T-helper 17 cell (primary cell): ENCODE measurements at regions not wholly inside any gene's neighbourhood (a gene's known extent, or its start where the extent isn't known, plus 50 kb on each side); places are given as distances from the start of the nearest gene placed in this dataset.
"Not testable (repeated sequence)": the region's sequence is repeated elsewhere in the genome, so short reads cannot be mapped to it uniquely, and the experiment has no call there.

Source experiments
- ATAC-seq: fragments of 150-1000 bp; cut with Tn5 transposase; 2 replicates; pipeline ENCODE4 v1.10.0; 2021; ENCODE audit warnings: mild to moderate bottlenecking, moderate library complexity
- DNase-seq, 3 donors: peaks; one replicate each; pipeline versions ENCODE4 v3.0.0 to v3.0.0-alpha.2; 2020 to 2021
- H3K9me3 ChIP-seq: one replicate; pipeline ENCODE4 v1.7.0; 2013; ENCODE audit warnings: low read length, mild to moderate bottlenecking; ENCODE audit not compliant: control insufficient read depth, poor library complexity, severe bottlenecking
- H3K27ac Mint-ChIP-seq: one replicate; pipeline ENCODE4 v1.8.0; 2022; ENCODE audit warnings: mild to moderate bottlenecking, moderate library complexity, mixed read lengths
- H3K27me3 Mint-ChIP-seq: one replicate; pipeline ENCODE4 v1.8.0; 2022; ENCODE audit warnings: mixed read lengths
- H3K36me3 Mint-ChIP-seq: one replicate; pipeline ENCODE4 v1.8.0; 2022; ENCODE audit warnings: low read depth, mixed read lengths
- H3K4me1 Mint-ChIP-seq: one replicate; pipeline ENCODE4 v1.8.0; 2022; ENCODE audit warnings: mild to moderate bottlenecking, mixed read lengths
- H3K4me3 Mint-ChIP-seq: one replicate; pipeline ENCODE4 v1.8.0; 2022; ENCODE audit warnings: mild to moderate bottlenecking, moderate library complexity, mixed read lengths

GRCh38 chrX:150201391-150201790 lies 161.7 kb upstream of the MAMLD1 start:
- Mint-ChIP-seq H3K27me3 (no peaks in the 10 kb centered on the region), H3K27ac (no peak overlapping the region), H3K36me3 (no peaks in the 10 kb centered on the region), H3K4me1 (no peaks in the 10 kb centered on the region), H3K4me3 (no peak overlapping the region)
- no peaks in the 10 kb centered on the region for H3K9me3 ChIP-seq
- ATAC-seq, result no peak
- no peak for DNase-seq

GRCh38 chrX:150201841-150202240 lies 161.3 kb upstream of the MAMLD1 start:
- Mint-ChIP-seq H3K27me3 (no peaks in the 10 kb centered on the region), H3K4me3 (no peak overlapping the region), H3K4me1 (no peaks in the 10 kb centered on the region), H3K27ac (no peak overlapping the region), H3K36me3 (no peaks in the 10 kb centered on the region)
- ATAC-seq (no peak), DNase-seq (no peak)
- no peaks in the 10 kb centered on the region for H3K9me3 ChIP-seq

- H3K36me3 Mint-ChIP-seq, result no peaks in the 10 kb centered on the region
Measured at GRCh38 chrX:150202641-150203247, 160.4 kb upstream of the MAMLD1 start.

GRCh38 chrX:150203248-150203645 lies 159.9 kb upstream of the MAMLD1 start:
- H3K9me3 ChIP-seq, result no peaks in the 10 kb centered on the region
- no peak overlapping the region for H3K27ac Mint-ChIP-seq
- no peaks in the 10 kb centered on the region for H3K4me1 Mint-ChIP-seq
- no peaks in the 10 kb centered on the region for H3K36me3 Mint-ChIP-seq
- H3K27me3 Mint-ChIP-seq, result no peaks in the 10 kb centered on the region
- no peak overlapping the region for H3K4me3 Mint-ChIP-seq
- ATAC-seq (no peak), DNase-seq (no peak)

More at GRCh38 chrX:150202641-150203247, 160.4 kb upstream of the MAMLD1 start:
- DNase-seq (no peak), ATAC-seq (no peak)
- Mint-ChIP-seq H3K27me3 (no peaks in the 10 kb centered on the region), H3K4me3 (no peak overlapping the region), H3K4me1 (no peaks in the 10 kb centered on the region), H3K27ac (no peak overlapping the region)
- H3K9me3 ChIP-seq, result no peaks in the 10 kb centered on the region

GRCh38 chrX:150205011-150205410 lies 158.1 kb upstream of the MAMLD1 start:
- no peaks in the 10 kb centered on the region for H3K9me3 ChIP-seq
- H3K27me3 Mint-ChIP-seq, result no peaks in the 10 kb centered on the region
- H3K4me3 Mint-ChIP-seq, result no peak overlapping the region
- no peaks in the 10 kb centered on the region for H3K36me3 Mint-ChIP-seq
- no peak for ATAC-seq
- no peaks in the 10 kb centered on the region for H3K4me1 Mint-ChIP-seq
- H3K27ac Mint-ChIP-seq, result no peak overlapping the region
- no peak for DNase-seq

GRCh38 chrX:150207733-150208132 lies 155.4 kb upstream of the MAMLD1 start:
- H3K36me3 Mint-ChIP-seq, result no peaks in the 10 kb centered on the region
- H3K4me1 Mint-ChIP-seq, result no peaks in the 10 kb centered on the region
- H3K4me3 Mint-ChIP-seq, result no peak overlapping the region
- no peaks in the 10 kb centered on the region for H3K27me3 Mint-ChIP-seq
- no peak for DNase-seq
- ATAC-seq, result no peak
- H3K9me3 ChIP-seq, result no peaks in the 10 kb centered on the region
- H3K27ac Mint-ChIP-seq, result no peak overlapping the region

GRCh38 chrX:150211988-150212387 lies 151.1 kb upstream of the MAMLD1 start:
- ATAC-seq (no peak), DNase-seq (no peak)
- H3K36me3 Mint-ChIP-seq, result no peaks in the 10 kb centered on the region
- H3K4me1 Mint-ChIP-seq, result no peaks in the 10 kb centered on the region
- no peaks in the 10 kb centered on the region for H3K9me3 ChIP-seq
- no peaks in the 10 kb centered on the region for H3K27me3 Mint-ChIP-seq
- H3K4me3 Mint-ChIP-seq, result no peak overlapping the region
- no peak overlapping the region for H3K27ac Mint-ChIP-seq

- no peaks in the 10 kb centered on the region for H3K27me3 Mint-ChIP-seq
- no peak overlapping the region for H3K27ac Mint-ChIP-seq
- no peak for DNase-seq
- no peak overlapping the region for H3K4me3 Mint-ChIP-seq
- no peaks in the 10 kb centered on the region for H3K9me3 ChIP-seq
- no peak for ATAC-seq
- H3K36me3 Mint-ChIP-seq, result no peaks in the 10 kb centered on the region
- H3K4me1 Mint-ChIP-seq, result no peaks in the 10 kb centered on the region
Measured at GRCh38 chrX:150212672-150213480, 150.2 kb upstream of the MAMLD1 start.

GRCh38 chrX:150213481-150214030 lies 149.6 kb upstream of the MAMLD1 start:
- no peaks in the 10 kb centered on the region for H3K9me3 ChIP-seq
- no peak overlapping the region for H3K27ac Mint-ChIP-seq
- no peak overlapping the region for H3K4me3 Mint-ChIP-seq
- no peak for DNase-seq
- no peaks in the 10 kb centered on the region for H3K4me1 Mint-ChIP-seq
- H3K27me3 Mint-ChIP-seq, result no peaks in the 10 kb centered on the region
- H3K36me3 Mint-ChIP-seq, result no peaks in the 10 kb centered on the region
- ATAC-seq, result no peak

- not testable (repeated sequence) for H3K4me1 Mint-ChIP-seq, DNase-seq, H3K36me3 Mint-ChIP-seq, ATAC-seq, H3K4me3 Mint-ChIP-seq, H3K27ac Mint-ChIP-seq, H3K27me3 Mint-ChIP-seq, H3K9me3 ChIP-seq
Measured at GRCh38 chrX:150216000-150216399, 147.1 kb upstream of the MAMLD1 start.

GRCh38 chrX:150216716-150217115 lies 146.4 kb upstream of the MAMLD1 start:
- no peak overlapping the region for H3K27ac Mint-ChIP-seq
- H3K4me3 Mint-ChIP-seq, result no peak overlapping the region
- H3K36me3 Mint-ChIP-seq, result no peaks in the 10 kb centered on the region
- no peaks in the 10 kb centered on the region for H3K9me3 ChIP-seq
- DNase-seq (no peak), ATAC-seq (no peak)
- no peaks in the 10 kb centered on the region for H3K27me3 Mint-ChIP-seq
- H3K4me1 Mint-ChIP-seq, result no peaks in the 10 kb centered on the region

- Mint-ChIP-seq H3K27ac (no peak overlapping the region), H3K36me3 (no peaks in the 10 kb centered on the region), H3K4me1 (no peaks in the 10 kb centered on the region), H3K27me3 (no peaks in the 10 kb centered on the region), H3K4me3 (no peak overlapping the region)
- DNase-seq (no peak), ATAC-seq (no peak)
- H3K9me3 ChIP-seq, result no peaks in the 10 kb centered on the region
Measured at GRCh38 chrX:150217609-150218008, 145.5 kb upstream of the MAMLD1 start.

- H3K36me3 Mint-ChIP-seq, result no peaks in the 10 kb centered on the region
Measured at GRCh38 chrX:150219374-150220185, 143.5 kb upstream of the MAMLD1 start.

More at GRCh38 chrX:150219374-150220185, 143.5 kb upstream of the MAMLD1 start:
- H3K4me1 Mint-ChIP-seq, result no peaks in the 10 kb centered on the region
- no peak overlapping the region for H3K27ac Mint-ChIP-seq
- H3K27me3 Mint-ChIP-seq, result no peaks in the 10 kb centered on the region
- no peak for ATAC-seq
- H3K4me3 Mint-ChIP-seq, result no peak overlapping the region
- no peaks in the 10 kb centered on the region for H3K9me3 ChIP-seq
- no peak for DNase-seq
